ENCODE measurements at regions not wholly inside any gene's neighbourhood (a gene's known extent, or its start where the extent isn't known, plus 50 kb on each side); places are given as distances from the start of the nearest gene placed in this dataset.

- Mint-ChIP-seq H3K36me3 (peaks cover 7 to 32% of the 10 kb centered on the region in 2 donors), H3K27ac (peak overlapping the region in 1 of 2 donors; percentile 47), H3K9me3 (peaks cover 0 to 8% of the 10 kb centered on the region in 2 donors)
- no peak for ATAC-seq
- no peak for DNase-seq (ENCODE audit: low spot score in 2 of 2)
Measured at GRCh38 chr12:124458992-124459851, 108.2 kb downstream of the NCOR2 start.

DNA sequence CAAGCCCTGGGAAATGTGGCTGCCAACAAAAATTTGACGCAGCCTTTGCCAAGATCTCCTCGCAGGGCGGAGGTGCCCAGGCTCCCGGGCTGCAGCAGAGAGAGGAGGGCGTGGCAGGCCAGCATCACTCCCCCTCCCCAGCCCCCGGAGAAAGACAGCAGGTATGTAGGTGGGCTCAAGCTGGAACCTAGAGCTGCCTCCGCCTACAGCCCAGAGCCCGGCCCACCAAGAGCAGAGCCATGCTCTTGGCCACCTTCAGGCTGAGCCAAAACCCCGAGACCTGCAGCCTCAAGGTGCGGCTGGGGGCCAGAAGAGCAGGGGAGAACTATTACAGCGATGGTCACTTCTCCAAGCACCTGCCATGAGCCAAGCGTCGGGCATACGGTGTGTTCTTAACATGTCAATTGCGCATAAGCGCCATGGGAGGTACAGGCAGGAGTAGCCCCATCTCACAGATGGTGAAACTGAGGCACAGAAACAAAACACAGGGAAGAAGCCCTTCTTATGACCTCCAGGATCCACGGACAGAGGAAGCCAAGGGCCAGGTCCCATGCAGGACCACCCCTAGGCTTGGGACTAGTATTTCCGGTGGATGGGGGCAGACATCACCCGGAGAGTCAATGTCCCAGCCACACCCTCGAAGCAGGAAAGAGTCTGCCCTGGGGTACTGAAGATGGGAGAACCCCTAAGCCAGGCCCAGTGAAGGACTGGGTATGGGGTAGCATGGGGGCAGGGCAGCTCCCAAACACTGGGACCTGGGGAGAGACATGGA lies 109.0 kb downstream of the NCOR2 start:
- Mint-ChIP-seq H3K27ac (no peak overlapping the region), H3K36me3 (peaks cover 5 to 26% of the 10 kb centered on the region in 2 donors), H3K9me3 (peaks cover 0 to 8% of the 10 kb centered on the region in 2 donors)
- ATAC-seq (no peak), DNase-seq (ENCODE audit: low spot score in 2 of 2) (no peak)

GRCh38 chr12:124457287-124458219 lies 109.9 kb downstream of the NCOR2 start:
- Mint-ChIP-seq H3K27ac (no peak overlapping the region), H3K9me3 (peaks cover 0 to 8% of the 10 kb centered on the region in 2 donors), H3K36me3 (peaks cover 5 to 26% of the 10 kb centered on the region in 2 donors)
- DNase-seq (ENCODE audit: low spot score in 2 of 2): peak; percentile 35 to 65
- peak; percentile 32 to 43 for ATAC-seq

DNA sequence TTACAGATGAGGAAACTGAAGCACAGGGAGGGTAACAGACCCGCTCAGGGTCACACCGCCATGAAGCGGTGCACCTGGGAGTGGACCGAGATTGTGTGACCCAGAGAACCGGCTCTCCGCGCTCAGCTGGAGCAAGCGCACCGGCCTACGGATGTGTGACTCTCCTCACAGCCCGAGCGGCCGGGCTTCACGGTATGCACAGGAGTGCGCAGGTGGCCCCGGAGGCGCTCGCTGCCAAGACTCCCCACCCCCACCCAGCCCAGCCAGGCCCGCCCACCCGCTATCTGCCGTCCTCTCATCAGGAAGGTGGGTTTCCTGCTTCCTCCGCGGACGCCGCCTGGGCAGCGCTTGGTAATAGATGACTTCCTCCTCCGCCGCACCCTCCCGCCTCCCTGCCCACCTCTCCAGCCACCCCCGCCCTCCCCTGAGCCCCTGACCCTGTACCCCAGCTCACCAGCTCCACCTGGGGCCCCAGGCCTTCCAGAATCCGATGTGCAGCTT lies 110.7 kb downstream of the NCOR2 start:
- no peak overlapping the region for H3K27ac Mint-ChIP-seq
- peaks cover 5 to 26% of the 10 kb centered on the region in 2 donors for H3K36me3 Mint-ChIP-seq
- ATAC-seq (no peak), DNase-seq (ENCODE audit: low spot score in 2 of 2) (no peak)
- peaks cover 0 to 8% of the 10 kb centered on the region in 2 donors for H3K9me3 Mint-ChIP-seq

DNA sequence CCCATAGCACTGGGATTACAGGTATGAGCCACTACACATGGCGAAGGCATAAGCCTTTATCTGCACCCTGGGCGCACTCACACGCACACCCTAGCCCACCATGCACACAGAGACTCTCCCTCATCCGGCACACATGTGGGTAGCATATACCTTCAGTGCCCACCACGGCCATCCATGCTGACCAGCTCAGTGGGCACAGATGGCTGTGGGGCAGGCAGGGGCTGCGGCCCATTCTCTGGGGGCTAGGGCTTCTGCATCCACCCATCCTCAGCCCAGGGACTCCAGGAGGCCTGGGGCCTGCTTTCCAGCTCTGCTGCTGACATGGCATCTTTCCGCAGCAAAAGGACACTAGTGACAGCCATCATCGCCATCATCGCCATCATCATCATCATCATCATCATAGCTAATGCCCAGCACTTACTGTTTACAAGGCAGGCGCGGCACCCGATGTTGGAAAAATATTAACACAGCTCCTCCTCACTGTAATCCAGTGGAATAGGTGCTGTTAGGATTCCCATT lies 111.2 kb downstream of the NCOR2 start:
- ATAC-seq (no peak), DNase-seq (ENCODE audit: low spot score in 2 of 2) (no peak)
- peaks cover 5 to 26% of the 10 kb centered on the region in 2 donors for H3K36me3 Mint-ChIP-seq
- H3K27ac Mint-ChIP-seq: no peak overlapping the region
- H3K9me3 Mint-ChIP-seq: peaks cover 0 to 8% of the 10 kb centered on the region in 2 donors

DNA sequence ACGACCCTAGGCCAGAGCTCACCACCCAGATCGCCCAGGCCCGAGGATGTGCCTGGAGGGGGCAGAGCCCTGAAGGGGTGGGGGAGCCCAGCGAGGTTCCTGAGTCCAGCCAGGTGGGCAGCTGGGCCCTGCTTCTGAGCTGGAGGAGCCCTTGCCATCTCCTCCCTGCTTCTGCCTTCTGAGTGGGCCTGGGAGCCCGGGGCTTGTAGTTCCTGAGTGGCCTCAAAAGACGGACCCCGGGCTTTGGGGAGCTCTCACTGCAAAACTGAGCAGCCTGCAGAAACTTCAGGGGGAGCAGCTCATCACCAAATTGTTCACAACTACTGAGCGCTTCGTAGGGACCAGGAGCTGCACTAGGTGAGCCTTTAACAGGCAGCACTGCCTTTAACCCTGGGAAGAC lies 112.1 kb downstream of the NCOR2 start:
- Mint-ChIP-seq H3K9me3 (peaks cover 0 to 8% of the 10 kb centered on the region in 2 donors), H3K36me3 (peaks cover 5 to 21% of the 10 kb centered on the region in 2 donors), H3K27ac (no peak overlapping the region)
- DNase-seq (ENCODE audit: low spot score in 2 of 2): no peak
- ATAC-seq: no peak

DNA sequence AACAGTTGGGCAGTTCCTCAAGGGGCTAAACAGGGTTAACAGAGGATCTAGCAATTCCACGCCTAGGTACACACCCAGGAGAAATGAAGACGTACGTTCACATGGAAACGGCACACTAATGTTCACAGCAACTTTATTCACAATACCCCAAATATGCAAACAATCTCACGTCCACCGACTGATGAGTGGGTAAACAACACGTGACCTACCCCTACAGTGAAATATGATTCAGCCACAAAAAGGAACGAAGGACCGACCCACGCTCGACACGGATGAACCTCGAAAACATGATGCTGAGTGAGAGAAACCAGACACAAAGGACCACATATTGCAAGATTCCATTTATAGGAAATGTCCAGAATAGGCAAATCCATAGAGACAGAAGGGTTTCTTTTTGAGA lies 112.7 kb downstream of the NCOR2 start:
- peaks cover 0 to 5% of the 10 kb centered on the region in 2 donors for H3K9me3 Mint-ChIP-seq
- H3K27ac Mint-ChIP-seq: no peak overlapping the region
- DNase-seq (ENCODE audit: low spot score in 2 of 2): no peak
- ATAC-seq: no peak
- H3K36me3 Mint-ChIP-seq: peaks cover 1 to 15% of the 10 kb centered on the region in 2 donors

DNA sequence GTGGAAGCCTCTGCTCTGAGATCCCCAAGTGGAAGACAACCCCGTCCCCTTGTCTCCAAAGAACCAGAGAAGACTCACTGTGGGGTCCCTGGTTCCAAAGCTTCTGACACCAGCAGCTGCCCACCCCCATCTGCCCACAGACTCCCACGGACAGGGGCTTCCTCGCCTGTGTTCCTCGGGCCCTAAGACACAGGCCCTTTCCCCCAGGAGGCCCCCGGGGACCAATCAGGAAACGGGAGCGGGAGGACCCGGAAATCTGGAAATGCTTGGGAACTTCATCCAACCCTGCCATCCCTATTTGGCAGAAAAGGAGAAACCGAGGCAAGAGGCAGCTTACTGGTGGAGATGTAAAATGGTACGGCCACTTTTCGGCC lies 113.1 kb downstream of the NCOR2 start:
- H3K9me3 Mint-ChIP-seq: peaks cover 0 to 2% of the 10 kb centered on the region in 2 donors
- no peak for DNase-seq (ENCODE audit: low spot score in 2 of 2)
- H3K36me3 Mint-ChIP-seq: peaks cover 0 to 11% of the 10 kb centered on the region in 2 donors
- H3K27ac Mint-ChIP-seq: no peak overlapping the region
- ATAC-seq: no peak

GRCh38 chr12:124453419-124454351 lies 113.7 kb downstream of the NCOR2 start:
- peak; percentile 90 to 91 for ATAC-seq
- no peaks in the 10 kb centered on the region for H3K9me3 Mint-ChIP-seq
- H3K36me3 Mint-ChIP-seq: peaks cover 0 to 5% of the 10 kb centered on the region in 2 donors

GRCh38 chr12:124452576-124453331 lies 114.7 kb downstream of the NCOR2 start:
- no peak for DNase-seq (ENCODE audit: low spot score in 2 of 2)
- H3K27ac Mint-ChIP-seq: no peak overlapping the region
- ATAC-seq: no peak
- H3K9me3 Mint-ChIP-seq: no peaks in the 10 kb centered on the region
- no peaks in the 10 kb centered on the region for H3K36me3 Mint-ChIP-seq

More at GRCh38 chr12:124453419-124454351, 113.7 kb downstream of the NCOR2 start:
- H3K27ac Mint-ChIP-seq: no peak overlapping the region
- peak; percentile 74 to 91 for DNase-seq (ENCODE audit: low spot score in 2 of 2)

GRCh38 chr12:124451637-124452243 lies 115.7 kb downstream of the NCOR2 start:
- ATAC-seq (no peak), DNase-seq (ENCODE audit: low spot score in 2 of 2) (no peak)
- H3K36me3 Mint-ChIP-seq: no peaks in the 10 kb centered on the region
- H3K27ac Mint-ChIP-seq: no peak overlapping the region
- no peaks in the 10 kb centered on the region for H3K9me3 Mint-ChIP-seq

- Mint-ChIP-seq H3K9me3 (no peaks in the 10 kb centered on the region), H3K27ac (no peak overlapping the region), H3K36me3 (no peaks in the 10 kb centered on the region)
- no peak for ATAC-seq
- no peak for DNase-seq (ENCODE audit: low spot score in 2 of 2)
Measured at GRCh38 chr12:124451016-124451415, 116.4 kb downstream of the NCOR2 start.

DNA sequence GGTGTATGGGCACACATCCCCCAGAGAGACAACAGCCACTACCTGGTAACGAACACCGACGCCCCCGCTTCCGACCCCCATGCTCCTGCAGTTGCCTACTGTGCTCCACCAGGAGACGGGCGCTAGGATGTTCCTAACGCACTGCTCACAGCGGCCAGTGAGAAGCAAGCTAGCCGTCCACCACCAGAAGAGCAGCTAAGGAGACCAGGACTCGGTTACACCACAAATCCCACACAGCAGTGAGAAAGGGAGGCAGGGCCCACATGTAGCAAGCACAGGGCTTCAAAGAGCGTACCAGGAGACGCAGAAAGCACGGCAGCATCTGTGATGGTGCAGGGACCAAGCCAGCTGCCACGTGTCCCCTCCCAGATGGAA lies 117.0 kb downstream of the NCOR2 start:
- no peak for ATAC-seq
- no peak for DNase-seq (ENCODE audit: low spot score in 2 of 2)
- no peaks in the 10 kb centered on the region for H3K9me3 Mint-ChIP-seq
- H3K27ac Mint-ChIP-seq: peak overlapping the region in 1 of 2 donors; percentile 29
- H3K36me3 Mint-ChIP-seq: no peaks in the 10 kb centered on the region

GRCh38 chr12:124449623-124450375 lies 117.6 kb downstream of the NCOR2 start:
- ATAC-seq (no peak), DNase-seq (ENCODE audit: low spot score in 2 of 2) (no peak)
- no peaks in the 10 kb centered on the region for H3K36me3 Mint-ChIP-seq
- no peak overlapping the region for H3K27ac Mint-ChIP-seq
- H3K9me3 Mint-ChIP-seq: no peaks in the 10 kb centered on the region
